H1 (cell line): ENCODE measurements at regions not wholly inside any gene's neighbourhood (a gene's known extent, or its start where the extent isn't known, plus 50 kb on each side); places are given as distances from the start of the nearest gene placed in this dataset.

ENCODE experiments used
- CHD2 ChIP-seq: IDR thresholded peaks from 2 replicates; pipeline ENCODE4 v1.6.1; 2012; ENCODE audit warnings: low read length, improper control_type of control experiment
- CREB1 ChIP-seq: IDR thresholded peaks from 2 replicates; pipeline ENCODE4 v1.6.1; 2012; ENCODE audit warnings: inconsistent platforms
- POLR2A ChIP-seq, 2 experiments: IDR thresholded peaks; 1 replicate in 1 of 2; 2 replicates in 1 of 2; pipeline ENCODE4 v1.6.1; 2011; ENCODE audit warnings: low read depth in 2 of 2, low read length in 2 of 2, mild to moderate bottlenecking in 2 of 2; ENCODE audit errors: control extremely low read depth in 1 of 2
- SP2 ChIP-seq: IDR thresholded peaks from 2 replicates; pipeline ENCODE4 v1.6.1; 2012; ENCODE audit warnings: mild to moderate bottlenecking, low read length, inconsistent platforms
- ZNF274 ChIP-seq: IDR thresholded peaks from 2 replicates; pipeline ENCODE4 v1.7.0; 2012; ENCODE audit warnings: low read length, borderline replicate concordance; ENCODE audit errors: extremely low read depth
- TF ChIP-seq, protein P1 (sequence below), 3 experiments: IDR thresholded peaks; 1 replicate in 2 of 3; 2 replicates in 1 of 3; pipeline versions ENCODE4 v1.5.1 to v1.6.1; 2011; ENCODE audit warnings: low read length in 3 of 3, mild to moderate bottlenecking in 3 of 3, inconsistent platforms in 2 of 3, low read depth in 1 of 3, moderate library complexity in 1 of 3; ENCODE audit not compliant: insufficient read depth in 1 of 3; ENCODE audit errors: control extremely low read depth in 1 of 3

- TF ChIP-seq, protein P1, sequence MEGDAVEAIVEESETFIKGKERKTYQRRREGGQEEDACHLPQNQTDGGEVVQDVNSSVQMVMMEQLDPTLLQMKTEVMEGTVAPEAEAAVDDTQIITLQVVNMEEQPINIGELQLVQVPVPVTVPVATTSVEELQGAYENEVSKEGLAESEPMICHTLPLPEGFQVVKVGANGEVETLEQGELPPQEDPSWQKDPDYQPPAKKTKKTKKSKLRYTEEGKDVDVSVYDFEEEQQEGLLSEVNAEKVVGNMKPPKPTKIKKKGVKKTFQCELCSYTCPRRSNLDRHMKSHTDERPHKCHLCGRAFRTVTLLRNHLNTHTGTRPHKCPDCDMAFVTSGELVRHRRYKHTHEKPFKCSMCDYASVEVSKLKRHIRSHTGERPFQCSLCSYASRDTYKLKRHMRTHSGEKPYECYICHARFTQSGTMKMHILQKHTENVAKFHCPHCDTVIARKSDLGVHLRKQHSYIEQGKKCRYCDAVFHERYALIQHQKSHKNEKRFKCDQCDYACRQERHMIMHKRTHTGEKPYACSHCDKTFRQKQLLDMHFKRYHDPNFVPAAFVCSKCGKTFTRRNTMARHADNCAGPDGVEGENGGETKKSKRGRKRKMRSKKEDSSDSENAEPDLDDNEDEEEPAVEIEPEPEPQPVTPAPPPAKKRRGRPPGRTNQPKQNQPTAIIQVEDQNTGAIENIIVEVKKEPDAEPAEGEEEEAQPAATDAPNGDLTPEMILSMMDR (IDR thresholded peaks at IDR 0.05; ENCODE audit: control extremely low read depth in 1 of 3, insufficient read depth in 1 of 3, low read depth in 1 of 3, low read length in 3 of 3): no peak
- TF ChIP-seq POLR2A (IDR thresholded peaks at IDR 0.05; ENCODE audit: control extremely low read depth in 1 of 2, low read depth in 2 of 2, low read length in 2 of 2) (no peak), ZNF274 (no peak), SP2 (no peak), CHD2 (no peak), CREB1 (no peak)
Measured at GRCh38 chr14:98926801-98927200, 345.2 kb downstream of the BCL11B start.
